NK-92 treated with Interleukin-12 subunit alpha and Interleukin-12 subunit beta, amount 100 ng/mL, for 24 hours (cell line): ENCODE measurements at regions not wholly inside any gene's neighbourhood (a gene's known extent, or its start where the extent isn't known, plus 50 kb on each side); places are given as distances from the start of the nearest gene placed in this dataset.

Experiments used
- DNase-seq: peaks from one replicate; lab custom pipeline; 2025; lab: John Stamatoyannopoulos, UW

- no peak for DNase-seq
Measured at GRCh38 chr18:77857678-77858655, 608.3 kb downstream of the GALR1 start.

GRCh38 chr18:77859634-77860033 is 610.0 kb downstream of the GALR1 start:
- no peak for DNase-seq

GRCh38 chr18:77862066-77862757 is 612.6 kb downstream of the GALR1 start:
- DNase-seq = no peak

DNA sequence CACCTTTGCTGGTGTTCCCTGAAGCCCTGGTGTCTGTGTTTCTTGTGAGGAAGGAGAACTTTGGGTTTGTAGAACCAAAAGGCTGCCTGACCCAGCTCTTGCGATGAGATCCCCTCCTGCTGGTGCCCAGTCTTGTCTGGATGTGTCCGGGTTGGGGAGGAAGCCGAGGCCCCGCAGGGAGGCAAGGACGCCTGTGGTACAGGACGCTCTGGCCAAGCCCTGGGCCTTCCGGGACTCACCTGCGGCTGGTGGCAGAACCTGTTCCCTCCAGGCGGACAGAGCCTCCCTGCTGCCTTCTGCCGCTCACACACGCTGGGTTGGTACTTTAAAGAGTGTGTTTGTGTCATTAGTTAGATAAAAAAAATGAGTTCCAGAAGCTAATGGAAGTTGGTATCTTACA is 616.2 kb downstream of the GALR1 start:
- DNase-seq = no peak

DNA sequence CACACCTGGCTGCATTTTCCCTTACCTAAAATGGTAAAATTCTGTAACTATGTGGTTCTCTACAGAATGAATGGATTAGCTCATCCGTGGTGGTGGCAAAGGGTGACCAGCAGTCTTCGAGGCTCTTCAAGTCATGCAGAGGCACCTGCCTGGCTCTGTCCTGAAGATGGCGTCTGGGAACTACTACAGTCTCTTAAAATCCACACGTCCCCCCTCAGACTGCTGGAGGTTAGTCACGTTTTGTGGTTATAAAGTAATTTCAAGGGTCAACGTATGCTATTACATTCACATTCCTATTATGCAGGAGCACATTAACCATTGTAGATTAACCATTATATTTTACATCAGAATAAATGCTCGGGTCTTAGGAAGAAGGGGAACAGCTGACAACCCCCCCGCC is 616.7 kb downstream of the GALR1 start:
- DNase-seq = no peak

DNA sequence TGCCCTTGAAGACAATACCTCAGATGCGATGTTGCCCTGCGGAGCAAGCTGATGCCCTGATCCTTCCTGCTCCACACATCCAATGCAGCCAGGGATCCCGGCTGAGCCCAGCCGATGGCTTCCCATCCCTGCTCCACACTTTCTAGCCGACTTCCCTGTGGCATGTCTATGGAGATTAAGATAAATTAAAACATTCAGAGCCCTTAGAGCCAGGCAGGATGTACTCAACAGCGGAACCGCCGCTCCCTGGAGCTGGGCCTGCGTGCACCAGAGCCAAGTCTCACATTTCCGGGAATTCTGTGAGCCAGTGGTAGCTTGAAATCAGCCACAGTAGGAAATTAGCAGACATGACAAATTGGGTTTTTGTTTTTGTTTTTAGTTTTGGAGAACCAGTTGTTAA is 620.6 kb downstream of the GALR1 start:
- no peak for DNase-seq

GRCh38 chr18:77870894-77871293 is 621.2 kb downstream of the GALR1 start:
- DNase-seq = no peak

DNA sequence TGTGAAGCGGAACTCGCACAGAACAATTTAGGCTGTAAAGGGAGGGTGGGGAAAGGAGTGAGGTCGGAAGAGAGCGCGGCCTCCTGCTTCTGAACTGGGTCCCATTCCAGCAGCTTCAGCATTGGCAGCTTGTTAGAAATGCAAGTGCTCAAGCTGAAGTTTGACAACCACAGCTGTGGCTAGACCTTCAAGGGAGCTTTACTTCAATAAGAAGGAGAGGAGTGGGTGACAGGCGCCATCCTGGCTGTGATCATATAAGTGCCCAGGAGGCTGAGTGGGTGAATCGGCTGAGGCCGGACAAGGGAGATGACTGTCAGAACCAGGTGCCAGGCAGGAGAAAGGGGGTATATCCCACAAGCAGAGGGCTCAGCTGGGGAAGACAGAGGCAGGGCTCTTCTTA is 622.5 kb downstream of the GALR1 start:
- no peak for DNase-seq

GRCh38 chr18:77876319-77876865 is 626.7 kb downstream of the GALR1 start:
- no peak for DNase-seq

DNA sequence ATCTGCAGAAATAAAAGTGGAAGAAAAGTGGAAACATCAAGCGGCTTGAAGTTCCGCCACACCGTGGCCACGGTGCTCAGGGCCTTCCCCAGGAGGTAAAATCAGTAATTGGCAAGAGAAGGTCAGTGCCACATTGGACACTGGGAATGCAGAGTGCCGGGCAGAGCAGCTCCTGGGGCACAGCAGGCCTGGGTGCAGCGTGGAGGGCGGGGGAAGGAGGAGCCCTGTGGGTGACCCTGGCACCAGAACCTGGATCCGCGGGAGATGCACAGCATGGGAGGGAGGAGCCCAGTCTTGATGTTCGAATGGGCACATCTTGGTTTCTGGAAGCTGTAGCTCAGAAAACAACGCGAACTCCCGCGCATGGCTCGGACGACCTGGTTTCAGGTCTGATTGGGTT is 630.2 kb downstream of the GALR1 start:
- DNase-seq = no peak

GRCh38 chr18:77884454-77884853 is 634.8 kb downstream of the GALR1 start:
- DNase-seq = no peak

DNA sequence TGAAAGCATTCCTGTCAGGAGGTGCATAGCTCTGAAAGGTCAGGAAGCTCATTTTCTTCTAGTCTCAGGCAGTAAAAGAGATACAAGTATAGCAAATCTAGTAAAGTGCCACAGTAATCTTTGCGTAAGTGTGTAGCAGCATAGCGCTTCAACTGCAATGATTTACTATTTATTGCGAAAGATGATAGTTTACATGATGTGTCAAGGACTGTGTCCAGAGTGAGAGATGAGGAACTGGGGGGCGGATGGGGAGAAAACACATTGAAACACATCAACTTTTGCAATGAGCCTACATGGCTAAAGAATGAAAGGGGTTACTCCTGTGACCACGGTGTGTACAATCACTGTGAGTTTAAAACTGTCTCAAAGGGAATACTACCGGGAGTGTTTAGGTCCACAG is 644.4 kb downstream of the GALR1 start:
- DNase-seq = no peak

DNA sequence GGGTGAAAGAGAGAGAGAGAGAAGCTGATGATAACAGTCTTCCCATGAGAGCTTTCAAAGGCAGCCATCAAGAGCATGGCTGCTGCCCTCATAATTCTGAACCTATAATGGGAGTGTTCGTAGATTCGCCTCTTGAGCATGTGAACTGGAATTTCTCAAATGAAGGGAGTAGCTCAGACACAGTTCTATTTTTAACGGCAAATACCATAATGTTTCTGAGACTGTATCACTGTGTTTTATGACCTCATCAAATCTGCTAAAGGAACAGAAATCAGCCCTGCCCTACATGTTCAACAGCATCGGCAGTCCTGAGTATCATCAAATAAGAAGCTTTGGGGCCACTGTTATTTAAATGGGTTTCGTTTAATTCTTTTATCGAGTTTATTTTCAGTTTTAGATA is 645.6 kb downstream of the GALR1 start:
- DNase-seq = no peak

- DNase-seq = no peak
Measured at GRCh38 chr18:77896586-77897252, 647.1 kb downstream of the GALR1 start.

GRCh38 chr18:77897606-77898005 is 648.0 kb downstream of the GALR1 start:
- no peak for DNase-seq

GRCh38 chr18:77899972-77900754 is 650.5 kb downstream of the GALR1 start:
- DNase-seq = no peak

DNA sequence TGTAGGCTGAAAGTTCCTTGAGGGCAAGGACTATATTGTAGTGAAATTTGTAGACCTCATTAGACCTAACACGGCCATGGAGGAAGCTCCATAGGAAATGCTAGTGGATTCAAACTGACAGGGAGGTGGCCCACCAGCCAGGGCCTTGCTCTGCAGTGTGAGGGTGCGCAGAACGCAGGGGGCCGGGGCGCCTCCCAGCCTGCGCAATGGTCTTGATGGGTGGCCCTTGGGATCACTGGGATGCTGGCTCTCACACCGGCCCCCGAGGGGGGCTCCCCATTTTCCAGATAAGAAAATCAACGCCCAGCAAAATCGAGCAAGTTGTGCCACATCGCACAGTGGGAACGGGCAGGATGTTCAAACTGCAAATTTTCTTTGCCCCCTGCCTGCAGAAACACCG is 655.4 kb downstream of the GALR1 start:
- no peak for DNase-seq

DNA sequence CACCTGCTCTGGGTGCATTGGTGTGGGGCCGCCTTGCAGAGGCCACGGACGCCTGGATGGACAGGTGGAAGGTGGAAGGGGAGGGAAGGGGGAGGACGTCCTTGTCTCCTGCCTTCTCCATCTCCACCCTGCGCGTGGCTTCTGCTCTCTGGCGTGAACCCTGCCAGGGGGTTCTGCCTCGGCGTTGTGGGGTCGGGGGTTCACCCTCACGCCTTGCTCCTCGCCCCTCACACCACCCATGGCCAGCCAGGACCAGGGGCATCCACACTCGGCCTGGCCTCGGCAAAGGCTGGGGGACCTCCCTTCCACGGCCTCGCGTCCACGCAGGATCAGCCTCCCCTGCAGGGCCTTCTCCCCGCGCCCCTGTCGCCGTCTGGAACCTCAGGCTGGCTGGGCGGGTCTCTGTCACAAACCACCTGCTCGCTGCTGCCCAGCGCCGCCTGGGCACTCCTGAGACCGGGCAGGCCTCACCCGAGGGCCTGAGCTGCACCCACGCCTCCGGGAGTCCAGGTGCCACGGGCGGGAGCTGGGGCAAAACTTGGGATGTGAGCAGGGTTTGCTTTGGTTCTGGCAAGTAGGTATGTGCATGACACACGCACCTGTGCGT is 655.9 kb downstream of the GALR1 start:
- no peak for DNase-seq

DNA sequence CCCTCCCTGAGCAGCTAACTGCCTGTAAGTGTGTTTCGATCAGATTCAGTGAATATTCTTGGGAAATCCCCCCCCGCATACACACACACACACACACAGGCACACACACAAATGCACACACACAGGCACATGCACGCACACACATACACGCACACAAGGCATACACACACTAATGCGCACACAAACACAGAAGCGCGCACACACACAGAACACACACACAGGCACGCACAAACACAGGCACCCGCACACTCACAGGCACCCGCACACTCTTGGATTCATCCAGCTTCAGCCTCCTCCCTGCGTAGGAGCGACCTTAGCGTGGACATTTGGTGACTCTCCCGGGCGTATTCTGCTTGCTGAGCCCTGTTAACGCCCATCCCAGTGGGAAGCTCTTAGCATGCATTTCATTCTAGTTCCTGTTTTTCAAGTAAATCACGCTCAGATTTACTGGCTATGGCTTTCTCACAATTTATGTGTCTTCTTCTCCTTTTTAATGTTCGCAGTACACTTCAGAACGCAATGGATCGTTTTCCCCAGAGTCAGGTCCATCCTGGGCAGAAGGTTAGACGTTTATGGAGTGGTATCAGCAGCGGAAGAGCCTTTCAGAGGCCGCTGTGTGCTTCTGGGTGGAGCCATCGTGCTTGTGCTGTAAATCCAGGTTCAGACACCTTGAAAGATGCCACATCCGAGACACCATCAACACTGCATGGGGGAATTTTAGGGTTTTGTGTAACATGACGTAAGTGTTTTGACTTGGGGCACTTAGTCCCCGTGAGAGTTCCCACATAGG is 656.6 kb downstream of the GALR1 start:
- no peak for DNase-seq

DNA sequence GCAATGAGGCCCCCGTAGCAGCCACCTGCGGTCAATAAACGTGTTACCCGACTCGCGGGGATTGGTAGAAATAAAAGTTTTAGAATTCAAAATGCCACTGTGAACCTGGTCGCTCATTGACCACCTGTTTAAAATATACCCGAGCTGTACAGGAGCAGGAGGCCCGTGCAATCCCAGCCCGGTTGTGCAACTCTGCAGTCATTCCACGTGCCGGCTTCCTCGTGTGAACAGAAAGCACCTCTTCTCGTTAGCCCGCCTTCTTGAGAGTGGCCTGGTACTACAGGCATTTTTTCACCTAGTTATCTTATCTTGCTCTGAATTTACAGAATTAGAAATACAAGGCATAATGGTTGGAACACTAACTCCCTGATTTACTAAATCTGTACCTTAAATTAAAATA is 660.7 kb downstream of the GALR1 start:
- no peak for DNase-seq
